ENCODE measurements at regions not wholly inside any gene's neighbourhood (a gene's known extent, or its start where the extent isn't known, plus 50 kb on each side); places are given as distances from the start of the nearest gene placed in this dataset.

GRCh38 chr10:84026821-84027257 is 112.5 kb upstream of the GHITM start:
- Mint-ChIP-seq H3K27ac (ENCODE audit: unreplicated experiment) (no peak overlapping the region), H3K36me3 (ENCODE audit: unreplicated experiment) (no peaks in the 10 kb centered on the region)
- DNase-seq (ENCODE audit: extremely low spot score, unreplicated experiment), result no peak

GRCh38 chr10:84029840-84030239 is 109.5 kb upstream of the GHITM start:
- no peaks in the 10 kb centered on the region for H3K4me1 Mint-ChIP-seq (ENCODE audit: unreplicated experiment)
- H3K36me3 Mint-ChIP-seq (ENCODE audit: unreplicated experiment), result no peaks in the 10 kb centered on the region
- TF ChIP-seq CTCF (IDR thresholded peaks at IDR 0.05), result no peak
- peaks cover 6% of the 10 kb centered on the region for H3K9me3 Mint-ChIP-seq (ENCODE audit: unreplicated experiment)
- no peaks in the 10 kb centered on the region for H3K27me3 Mint-ChIP-seq (ENCODE audit: unreplicated experiment)
- no peak overlapping the region for H3K4me3 Mint-ChIP-seq (ENCODE audit: unreplicated experiment)
- no peak overlapping the region for H3K27ac Mint-ChIP-seq (ENCODE audit: unreplicated experiment)
- DNase-seq (ENCODE audit: extremely low spot score, unreplicated experiment), result no peak

More at GRCh38 chr10:84026821-84027257, 112.5 kb upstream of the GHITM start:
- Mint-ChIP-seq H3K4me3 (ENCODE audit: unreplicated experiment) (no peak overlapping the region), H3K4me1 (ENCODE audit: unreplicated experiment) (no peaks in the 10 kb centered on the region), H3K27me3 (ENCODE audit: unreplicated experiment) (no peaks in the 10 kb centered on the region), H3K9me3 (ENCODE audit: unreplicated experiment) (peaks cover 21% of the 10 kb centered on the region)
- peak; percentile 66 for TF ChIP-seq CTCF (IDR thresholded peaks at IDR 0.05)

- no peaks in the 10 kb centered on the region for H3K4me1 Mint-ChIP-seq (ENCODE audit: unreplicated experiment)
- H3K27me3 Mint-ChIP-seq (ENCODE audit: unreplicated experiment), result no peaks in the 10 kb centered on the region
- no peak for DNase-seq (ENCODE audit: extremely low spot score, unreplicated experiment)
- no peak for TF ChIP-seq CTCF (IDR thresholded peaks at IDR 0.05)
- no peak overlapping the region for H3K4me3 Mint-ChIP-seq (ENCODE audit: unreplicated experiment)
- H3K9me3 Mint-ChIP-seq (ENCODE audit: unreplicated experiment), result peaks cover 5% of the 10 kb centered on the region
- no peak overlapping the region for H3K27ac Mint-ChIP-seq (ENCODE audit: unreplicated experiment)
- H3K36me3 Mint-ChIP-seq (ENCODE audit: unreplicated experiment), result no peaks in the 10 kb centered on the region
These were observed 101.3 kb upstream of the GHITM start for GRCh38 chr10:84038035-84038434.

- Mint-ChIP-seq H3K4me1 (ENCODE audit: unreplicated experiment) (no peaks in the 10 kb centered on the region), H3K4me3 (ENCODE audit: unreplicated experiment) (no peak overlapping the region), H3K27ac (ENCODE audit: unreplicated experiment) (no peak overlapping the region), H3K36me3 (ENCODE audit: unreplicated experiment) (no peaks in the 10 kb centered on the region), H3K27me3 (ENCODE audit: unreplicated experiment) (no peaks in the 10 kb centered on the region), H3K9me3 (ENCODE audit: unreplicated experiment) (no peaks in the 10 kb centered on the region)
- no peak for TF ChIP-seq CTCF (IDR thresholded peaks at IDR 0.05)
- no peak for DNase-seq (ENCODE audit: extremely low spot score, unreplicated experiment)
These were observed 99.4 kb upstream of the GHITM start for GRCh38 chr10:84039957-84040356.

GRCh38 chr10:84047258-84048010 is 91.9 kb upstream of the GHITM start:
- Mint-ChIP-seq H3K9me3 (ENCODE audit: unreplicated experiment) (peaks cover 6% of the 10 kb centered on the region), H3K4me1 (ENCODE audit: unreplicated experiment) (no peaks in the 10 kb centered on the region), H3K36me3 (ENCODE audit: unreplicated experiment) (no peaks in the 10 kb centered on the region), H3K4me3 (ENCODE audit: unreplicated experiment) (no peak overlapping the region), H3K27me3 (ENCODE audit: unreplicated experiment) (peaks cover 1% of the 10 kb centered on the region), H3K27ac (ENCODE audit: unreplicated experiment) (no peak overlapping the region)
- DNase-seq (ENCODE audit: extremely low spot score, unreplicated experiment), result no peak
- TF ChIP-seq CTCF (IDR thresholded peaks at IDR 0.05), result no peak

Measured in osteocyte (in vitro differentiated cells).